ENCODE measurements at regions not wholly inside any gene's neighbourhood (a gene's known extent, or its start where the extent isn't known, plus 50 kb on each side); places are given as distances from the start of the nearest gene placed in this dataset.

- H3K27me3 ChIP-seq, result no peaks in the 10 kb centered on the region
- TF ChIP-seq POLR2AphosphoS5 (IDR thresholded peaks at IDR 0.05) (no peak), EP300 (IDR thresholded peaks at IDR 0.05) (no peak), POLR2A (IDR thresholded peaks at IDR 0.05) (no peak), CTCF (IDR thresholded peaks at IDR 0.05) (no peak)
- no peak overlapping the region for H3K27ac ChIP-seq
- peaks cover 4% of the 10 kb centered on the region for H3K4me1 ChIP-seq
- no peak overlapping the region for H3K4me3 ChIP-seq
- 78% methylated on average over 4 of the region's 4 CpGs for WGBS
- no peaks in the 10 kb centered on the region for H3K36me3 ChIP-seq
- H3K9me3 ChIP-seq, result no peaks in the 10 kb centered on the region
- DNase-seq (ENCODE audit: low spot score in 2 of 2), result no peak
These were observed 237.8 kb upstream of the KIRREL3 start for GRCh38 chr11:127238321-127238720.

GRCh38 chr11:127236776-127237175, 236.2 kb upstream of the KIRREL3 start:
- H3K27ac ChIP-seq, result no peak overlapping the region
- WGBS, result 78% methylated on average over 1 of the region's 1 CpG
- no peak for DNase-seq (ENCODE audit: low spot score in 2 of 2)

GRCh38 chr11:127233998-127234397, 233.4 kb upstream of the KIRREL3 start:
- 43% methylated on average over 3 of the region's 3 CpGs for WGBS
- no peak for TF ChIP-seq CTCF (IDR thresholded peaks at IDR 0.05)
- TF ChIP-seq POLR2A (IDR thresholded peaks at IDR 0.05), result no peak
- no peak for TF ChIP-seq EP300 (IDR thresholded peaks at IDR 0.05)
- TF ChIP-seq POLR2AphosphoS5 (IDR thresholded peaks at IDR 0.05), result no peak
- no peaks in the 10 kb centered on the region for H3K27me3 ChIP-seq
- peaks cover 4% of the 10 kb centered on the region for H3K4me1 ChIP-seq
- no peak overlapping the region for H3K27ac ChIP-seq
- H3K36me3 ChIP-seq, result no peaks in the 10 kb centered on the region
- no peak for DNase-seq (ENCODE audit: low spot score in 2 of 2)
- H3K9me3 ChIP-seq, result no peaks in the 10 kb centered on the region
- no peak overlapping the region for H3K4me3 ChIP-seq

More at GRCh38 chr11:127236776-127237175, 236.2 kb upstream of the KIRREL3 start:
- TF ChIP-seq POLR2A (IDR thresholded peaks at IDR 0.05), result no peak
- no peak for TF ChIP-seq EP300 (IDR thresholded peaks at IDR 0.05)
- H3K4me3 ChIP-seq, result no peak overlapping the region
- H3K4me1 ChIP-seq, result peaks cover 4% of the 10 kb centered on the region
- no peaks in the 10 kb centered on the region for H3K27me3 ChIP-seq
- H3K36me3 ChIP-seq, result no peaks in the 10 kb centered on the region
- no peaks in the 10 kb centered on the region for H3K9me3 ChIP-seq

GRCh38 chr11:127230392-127230791, 229.8 kb upstream of the KIRREL3 start:
- DNase-seq (ENCODE audit: low spot score in 2 of 2), result no peak
- Histone ChIP-seq H3K4me3 (no peak overlapping the region), H3K4me1 (no peaks in the 10 kb centered on the region), H3K36me3 (no peaks in the 10 kb centered on the region), H3K27me3 (no peaks in the 10 kb centered on the region), H3K9me3 (no peaks in the 10 kb centered on the region), H3K27ac (no peak overlapping the region)
- TF ChIP-seq POLR2AphosphoS5 (IDR thresholded peaks at IDR 0.05), result no peak
- TF ChIP-seq POLR2A (IDR thresholded peaks at IDR 0.05), result no peak
- TF ChIP-seq CTCF (IDR thresholded peaks at IDR 0.05), result no peak
- no peak for TF ChIP-seq EP300 (IDR thresholded peaks at IDR 0.05)
- 87% methylated on average over 3 of the region's 3 CpGs for WGBS

GRCh38 chr11:127226949-127227348, 226.4 kb upstream of the KIRREL3 start:
- 81% methylated on average over 2 of the region's 2 CpGs for WGBS
- no peak for DNase-seq (ENCODE audit: low spot score in 2 of 2)
- TF ChIP-seq EP300 (IDR thresholded peaks at IDR 0.05), result no peak
- no peak for TF ChIP-seq POLR2AphosphoS5 (IDR thresholded peaks at IDR 0.05)
- no peak for TF ChIP-seq CTCF (IDR thresholded peaks at IDR 0.05)
- no peak for TF ChIP-seq POLR2A (IDR thresholded peaks at IDR 0.05)

GRCh38 chr11:127226380-127226779, 225.8 kb upstream of the KIRREL3 start:
- H3K4me3 ChIP-seq, result no peak overlapping the region
- H3K27ac ChIP-seq, result no peak overlapping the region
- WGBS, result 64% methylated on average over 1 of the region's 1 CpG
- H3K27me3 ChIP-seq, result no peaks in the 10 kb centered on the region
- no peaks in the 10 kb centered on the region for H3K36me3 ChIP-seq
- no peak for DNase-seq (ENCODE audit: low spot score in 2 of 2)
- H3K9me3 ChIP-seq, result no peaks in the 10 kb centered on the region
- no peaks in the 10 kb centered on the region for H3K4me1 ChIP-seq
- TF ChIP-seq CTCF (IDR thresholded peaks at IDR 0.05) (no peak), EP300 (IDR thresholded peaks at IDR 0.05) (no peak), POLR2AphosphoS5 (IDR thresholded peaks at IDR 0.05) (no peak), POLR2A (IDR thresholded peaks at IDR 0.05) (no peak)

More at GRCh38 chr11:127226949-127227348, 226.4 kb upstream of the KIRREL3 start:
- H3K27me3 ChIP-seq, result no peaks in the 10 kb centered on the region
- no peaks in the 10 kb centered on the region for H3K4me1 ChIP-seq
- H3K27ac ChIP-seq, result no peak overlapping the region
- no peak overlapping the region for H3K4me3 ChIP-seq
- no peaks in the 10 kb centered on the region for H3K36me3 ChIP-seq
- H3K9me3 ChIP-seq, result no peaks in the 10 kb centered on the region

Measured in suprapubic skin (tissue), 4 donors.